Fibroblast of villous mesenchyme (primary cell): ENCODE measurements at regions not wholly inside any gene's neighbourhood (a gene's known extent, or its start where the extent isn't known, plus 50 kb on each side); places are given as distances from the start of the nearest gene placed in this dataset.

ENCODE experiments used
- DNase-seq: peaks from one replicate; pipeline ENCODE4 v3.0.0-alpha.2; 2010; ENCODE audit warnings: low read depth
- H3K4me3 ChIP-seq: 2 replicates; pipeline ENCODE4 v1.5.1; 2011; ENCODE audit warnings: low read depth, mild to moderate bottlenecking, low read length
- CTCF ChIP-seq: IDR thresholded peaks from 2 replicates; pipeline ENCODE4 v1.5.1; 2012; ENCODE audit warnings: low read depth, mild to moderate bottlenecking, low read length; ENCODE audit not compliant: insufficient read depth

GRCh38 chr12:87827638-87828264, 201.4 kb downstream of the C12orf50 start:
- no peak overlapping the region for H3K4me3 ChIP-seq
- peak; percentile 38 for DNase-seq
- TF ChIP-seq CTCF: no peak

- H3K4me3 ChIP-seq: no peak overlapping the region
- DNase-seq: no peak
- TF ChIP-seq CTCF: no peak
Observed at GRCh38 chr12:87822923-87823322, 206.3 kb downstream of the C12orf50 start.

GRCh38 chr12:87820524-87821202, 208.5 kb downstream of the C12orf50 start:
- H3K4me3 ChIP-seq: no peak overlapping the region
- TF ChIP-seq CTCF: no peak

GRCh38 chr12:87818441-87818840, 210.8 kb downstream of the C12orf50 start:
- no peak for DNase-seq
- no peak for TF ChIP-seq CTCF
- H3K4me3 ChIP-seq: no peak overlapping the region

More at GRCh38 chr12:87820524-87821202, 208.5 kb downstream of the C12orf50 start:
- DNase-seq: peak; percentile 42

- no peak overlapping the region for H3K4me3 ChIP-seq
- DNase-seq: no peak
- no peak for TF ChIP-seq CTCF
Observed at GRCh38 chr12:87815771-87816585, 213.2 kb downstream of the C12orf50 start.

- TF ChIP-seq CTCF: no peak
- DNase-seq: no peak
Observed at GRCh38 chr12:87814625-87815024, 214.6 kb downstream of the C12orf50 start.

More at GRCh38 chr12:87814625-87815024, 214.6 kb downstream of the C12orf50 start:
- H3K4me3 ChIP-seq: no peak overlapping the region
